KMS-11 (cell line): ENCODE measurements at regions not wholly inside any gene's neighbourhood (a gene's known extent, or its start where the extent isn't known, plus 50 kb on each side); places are given as distances from the start of the nearest gene placed in this dataset.

Experiments used
- H2AFZ ChIP-seq: fragments of 200-600 bp; sonication (generic); 2 replicates; pipeline ENCODE4 v1.6.1; 2016; ENCODE audit warnings: antibody characterized with exemption, mixed run types, low read depth
- H3K27ac ChIP-seq: fragments of 200-600 bp; sonication (generic); 2 replicates; pipeline ENCODE4 v1.6.1; 2016; ENCODE audit warnings: mild to moderate bottlenecking, mixed run types
- H3K27me3 ChIP-seq: fragments of 200-600 bp; sonication (generic); 2 replicates; pipeline ENCODE4 v1.6.1; 2017; ENCODE audit warnings: mild to moderate bottlenecking, low read depth, mixed run types, moderate library complexity; ENCODE audit not compliant: insufficient read depth
- H3K36me3 ChIP-seq: fragments of 200-600 bp; sonication (generic); 2 replicates; pipeline ENCODE4 v1.6.1; 2017; ENCODE audit warnings: mild to moderate bottlenecking, mixed run types; ENCODE audit not compliant: insufficient read depth
- H3K4me1 ChIP-seq: fragments of 200-600 bp; sonication (generic); 2 replicates; pipeline ENCODE4 v1.6.1; 2016; ENCODE audit warnings: mild to moderate bottlenecking, low read depth, mixed run types; ENCODE audit not compliant: poor library complexity, severe bottlenecking
- H3K4me2 ChIP-seq: fragments of 200-600 bp; sonication (generic); 2 replicates; pipeline ENCODE4 v1.7.0; 2016; ENCODE audit warnings: mild to moderate bottlenecking, mixed run types
- H3K4me3 ChIP-seq: fragments of 200-600 bp; sonication (generic); IDR thresholded peaks from 2 replicates; pipeline ENCODE4 v1.6.1; 2017; ENCODE audit warnings: low read depth, low read length, mixed read lengths; ENCODE audit not compliant: insufficient read depth
- H3K79me2 ChIP-seq: fragments of 200-600 bp; sonication (generic); 2 replicates; pipeline ENCODE4 v1.6.1; 2016; ENCODE audit warnings: low read depth, mixed run types; ENCODE audit not compliant: insufficient read depth
- H3K9ac ChIP-seq: fragments of 200-600 bp; sonication (generic); 2 replicates; pipeline ENCODE4 v1.6.1; 2016; ENCODE audit warnings: mild to moderate bottlenecking, mixed run types
- H4K20me1 ChIP-seq: fragments of 200-600 bp; sonication (generic); 2 replicates; pipeline ENCODE4 v1.6.1; 2016; ENCODE audit warnings: mild to moderate bottlenecking, mixed run types; ENCODE audit not compliant: insufficient read depth
- CTCF ChIP-seq: fragments of 200-600 bp; sonication (generic); conservative IDR thresholded peaks from 2 replicates; pipeline ENCODE4 v1.6.1; 2017; ENCODE audit warnings: low read depth, mild to moderate bottlenecking, antibody characterized with exemption, low read length, moderate library complexity, mixed read lengths

GRCh38 chr7:8827329-8827728 lies 393.9 kb downstream of the NXPH1 start:
- TF ChIP-seq CTCF = no peak
- Histone ChIP-seq H3K9ac (no peak overlapping the region), H2AFZ (no peak overlapping the region), H3K36me3 (no peaks in the 10 kb centered on the region), H3K4me2 (no peak overlapping the region), H3K4me1 (no peaks in the 10 kb centered on the region), H3K27ac (no peak overlapping the region), H3K79me2 (no peaks in the 10 kb centered on the region), H3K4me3 (no peak overlapping the region), H4K20me1 (no peaks in the 10 kb centered on the region), H3K27me3 (no peaks in the 10 kb centered on the region)

- no peaks in the 10 kb centered on the region for H3K79me2 ChIP-seq
- no peaks in the 10 kb centered on the region for H3K4me1 ChIP-seq
- H2AFZ ChIP-seq = no peak overlapping the region
- H4K20me1 ChIP-seq = no peaks in the 10 kb centered on the region
- H3K9ac ChIP-seq = no peak overlapping the region
- no peak for TF ChIP-seq CTCF
- H3K36me3 ChIP-seq = no peaks in the 10 kb centered on the region
- no peak overlapping the region for H3K4me3 ChIP-seq
- no peak overlapping the region for H3K4me2 ChIP-seq
- no peaks in the 10 kb centered on the region for H3K27me3 ChIP-seq
- H3K27ac ChIP-seq = no peak overlapping the region
These were observed 395.7 kb downstream of the NXPH1 start for GRCh38 chr7:8829100-8829499.

GRCh38 chr7:8831376-8831775 lies 398.0 kb downstream of the NXPH1 start:
- no peak overlapping the region for H3K27ac ChIP-seq
- no peak for TF ChIP-seq CTCF
- H3K4me2 ChIP-seq = no peak overlapping the region
- no peak overlapping the region for H2AFZ ChIP-seq
- H3K4me3 ChIP-seq = no peak overlapping the region
- H3K4me1 ChIP-seq = no peaks in the 10 kb centered on the region
- no peaks in the 10 kb centered on the region for H4K20me1 ChIP-seq
- H3K9ac ChIP-seq = no peak overlapping the region
- H3K27me3 ChIP-seq = no peaks in the 10 kb centered on the region
- H3K79me2 ChIP-seq = no peaks in the 10 kb centered on the region
- H3K36me3 ChIP-seq = no peaks in the 10 kb centered on the region

- Histone ChIP-seq H3K4me1 (no peaks in the 10 kb centered on the region), H3K4me3 (no peak overlapping the region), H3K27ac (no peak overlapping the region), H2AFZ (no peak overlapping the region), H3K79me2 (no peaks in the 10 kb centered on the region), H3K9ac (no peak overlapping the region), H4K20me1 (no peaks in the 10 kb centered on the region), H3K4me2 (no peak overlapping the region), H3K27me3 (no peaks in the 10 kb centered on the region), H3K36me3 (no peaks in the 10 kb centered on the region)
- no peak for TF ChIP-seq CTCF
These were observed 399.9 kb downstream of the NXPH1 start for GRCh38 chr7:8833355-8833754.

- TF ChIP-seq CTCF = no peak
- H3K9ac ChIP-seq = no peak overlapping the region
These were observed 407.8 kb downstream of the NXPH1 start for GRCh38 chr7:8841171-8841570.

More at GRCh38 chr7:8841171-8841570, 407.8 kb downstream of the NXPH1 start:
- Histone ChIP-seq H2AFZ (no peak overlapping the region), H3K4me1 (no peaks in the 10 kb centered on the region), H3K27me3 (no peaks in the 10 kb centered on the region), H3K4me3 (no peak overlapping the region), H3K4me2 (no peak overlapping the region), H3K79me2 (no peaks in the 10 kb centered on the region), H4K20me1 (no peaks in the 10 kb centered on the region), H3K36me3 (no peaks in the 10 kb centered on the region), H3K27ac (no peak overlapping the region)
